ENCODE measurements at regions not wholly inside any gene's neighbourhood (a gene's known extent, or its start where the extent isn't known, plus 50 kb on each side); places are given as distances from the start of the nearest gene placed in this dataset.

DNA sequence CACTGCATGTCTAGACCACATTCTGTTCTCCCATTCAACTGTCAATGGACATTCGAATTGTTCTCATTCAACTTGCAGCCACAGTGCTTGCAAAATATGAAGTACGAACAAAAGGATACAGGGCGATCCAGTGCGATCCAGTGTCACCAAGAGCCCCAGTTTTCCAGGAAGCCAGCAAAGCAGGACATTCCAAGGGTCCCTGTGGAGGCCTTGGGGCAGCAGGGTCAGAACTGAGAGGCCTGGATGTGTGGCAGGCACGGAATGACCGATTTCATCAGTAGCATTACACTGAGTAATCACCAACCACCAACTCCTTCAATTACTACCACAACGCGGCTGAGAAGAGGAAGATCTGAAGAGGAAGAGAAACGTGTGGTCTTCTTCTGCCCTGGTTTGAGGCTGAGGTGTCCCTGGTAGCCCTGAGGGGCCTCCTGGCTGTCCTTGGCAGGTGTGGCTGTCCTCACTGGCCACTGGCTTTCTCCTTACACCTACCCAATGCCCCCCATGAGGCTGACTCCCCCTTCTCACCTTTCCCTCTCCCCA, 172.7 kb upstream of the FHL2 start:
- no peak for TF ChIP-seq ZBTB7A (IDR thresholded peaks at IDR 0.05; ENCODE audit: low read depth)

DNA sequence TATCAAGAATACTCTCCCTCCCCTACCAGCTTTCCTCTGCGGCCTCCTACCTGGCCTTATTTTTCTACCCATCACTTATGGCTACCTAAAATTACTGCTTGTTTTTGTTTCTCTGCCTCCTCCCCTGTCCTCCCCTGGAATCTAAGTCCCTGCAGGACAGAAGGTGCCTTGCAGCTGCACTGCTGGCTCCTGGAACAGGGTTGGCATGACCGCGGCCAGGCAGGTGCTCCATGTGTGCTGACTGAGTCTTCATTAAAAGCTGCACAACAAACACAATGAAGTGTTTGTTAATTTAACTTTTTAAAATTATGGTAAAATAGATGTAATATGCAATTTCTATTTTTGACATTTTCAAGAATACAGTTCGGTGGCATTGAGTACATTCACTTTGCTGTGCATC, 171.9 kb upstream of the FHL2 start:
- TF ChIP-seq, protein P1, sequence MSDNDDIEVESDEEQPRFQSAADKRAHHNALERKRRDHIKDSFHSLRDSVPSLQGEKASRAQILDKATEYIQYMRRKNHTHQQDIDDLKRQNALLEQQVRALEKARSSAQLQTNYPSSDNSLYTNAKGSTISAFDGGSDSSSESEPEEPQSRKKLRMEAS (IDR thresholded peaks at IDR 0.05), result no peak
- TF ChIP-seq TAF1 (IDR thresholded peaks at IDR 0.05; ENCODE audit: low read depth), result no peak
- TF ChIP-seq, protein P2, sequence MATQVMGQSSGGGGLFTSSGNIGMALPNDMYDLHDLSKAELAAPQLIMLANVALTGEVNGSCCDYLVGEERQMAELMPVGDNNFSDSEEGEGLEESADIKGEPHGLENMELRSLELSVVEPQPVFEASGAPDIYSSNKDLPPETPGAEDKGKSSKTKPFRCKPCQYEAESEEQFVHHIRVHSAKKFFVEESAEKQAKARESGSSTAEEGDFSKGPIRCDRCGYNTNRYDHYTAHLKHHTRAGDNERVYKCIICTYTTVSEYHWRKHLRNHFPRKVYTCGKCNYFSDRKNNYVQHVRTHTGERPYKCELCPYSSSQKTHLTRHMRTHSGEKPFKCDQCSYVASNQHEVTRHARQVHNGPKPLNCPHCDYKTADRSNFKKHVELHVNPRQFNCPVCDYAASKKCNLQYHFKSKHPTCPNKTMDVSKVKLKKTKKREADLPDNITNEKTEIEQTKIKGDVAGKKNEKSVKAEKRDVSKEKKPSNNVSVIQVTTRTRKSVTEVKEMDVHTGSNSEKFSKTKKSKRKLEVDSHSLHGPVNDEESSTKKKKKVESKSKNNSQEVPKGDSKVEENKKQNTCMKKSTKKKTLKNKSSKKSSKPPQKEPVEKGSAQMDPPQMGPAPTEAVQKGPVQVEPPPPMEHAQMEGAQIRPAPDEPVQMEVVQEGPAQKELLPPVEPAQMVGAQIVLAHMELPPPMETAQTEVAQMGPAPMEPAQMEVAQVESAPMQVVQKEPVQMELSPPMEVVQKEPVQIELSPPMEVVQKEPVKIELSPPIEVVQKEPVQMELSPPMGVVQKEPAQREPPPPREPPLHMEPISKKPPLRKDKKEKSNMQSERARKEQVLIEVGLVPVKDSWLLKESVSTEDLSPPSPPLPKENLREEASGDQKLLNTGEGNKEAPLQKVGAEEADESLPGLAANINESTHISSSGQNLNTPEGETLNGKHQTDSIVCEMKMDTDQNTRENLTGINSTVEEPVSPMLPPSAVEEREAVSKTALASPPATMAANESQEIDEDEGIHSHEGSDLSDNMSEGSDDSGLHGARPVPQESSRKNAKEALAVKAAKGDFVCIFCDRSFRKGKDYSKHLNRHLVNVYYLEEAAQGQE (IDR thresholded peaks at IDR 0.05; ENCODE audit: low read depth), result no peak
- no peak for TF ChIP-seq CEBPB (IDR thresholded peaks at IDR 0.05)
- TF ChIP-seq TEAD4 (IDR thresholded peaks at IDR 0.05), result no peak
- no peak for TF ChIP-seq YY1 (IDR thresholded peaks at IDR 0.05; ENCODE audit: low read depth)
- TF ChIP-seq, protein P3, sequence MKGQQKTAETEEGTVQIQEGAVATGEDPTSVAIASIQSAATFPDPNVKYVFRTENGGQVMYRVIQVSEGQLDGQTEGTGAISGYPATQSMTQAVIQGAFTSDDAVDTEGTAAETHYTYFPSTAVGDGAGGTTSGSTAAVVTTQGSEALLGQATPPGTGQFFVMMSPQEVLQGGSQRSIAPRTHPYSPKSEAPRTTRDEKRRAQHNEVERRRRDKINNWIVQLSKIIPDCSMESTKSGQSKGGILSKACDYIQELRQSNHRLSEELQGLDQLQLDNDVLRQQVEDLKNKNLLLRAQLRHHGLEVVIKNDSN (IDR thresholded peaks at IDR 0.05), result no peak
- no peak for TF ChIP-seq FOXM1 (IDR thresholded peaks at IDR 0.05; ENCODE audit: borderline replicate concordance, low read depth)
- no peak for TF ChIP-seq EP300 (IDR thresholded peaks at IDR 0.05; ENCODE audit: borderline replicate concordance)
- no peak for TF ChIP-seq ZBTB7A (IDR thresholded peaks at IDR 0.05; ENCODE audit: low read depth)
- no peak for TF ChIP-seq EGR1 (IDR thresholded peaks at IDR 0.05)
- no peak for TF ChIP-seq NFIC (IDR thresholded peaks at IDR 0.05)
- no peak for TF ChIP-seq RAD21 (IDR thresholded peaks at IDR 0.05; ENCODE audit: low read depth)
- no peak for TF ChIP-seq TCF12 (IDR thresholded peaks at IDR 0.05; ENCODE audit: low read depth)

DNA sequence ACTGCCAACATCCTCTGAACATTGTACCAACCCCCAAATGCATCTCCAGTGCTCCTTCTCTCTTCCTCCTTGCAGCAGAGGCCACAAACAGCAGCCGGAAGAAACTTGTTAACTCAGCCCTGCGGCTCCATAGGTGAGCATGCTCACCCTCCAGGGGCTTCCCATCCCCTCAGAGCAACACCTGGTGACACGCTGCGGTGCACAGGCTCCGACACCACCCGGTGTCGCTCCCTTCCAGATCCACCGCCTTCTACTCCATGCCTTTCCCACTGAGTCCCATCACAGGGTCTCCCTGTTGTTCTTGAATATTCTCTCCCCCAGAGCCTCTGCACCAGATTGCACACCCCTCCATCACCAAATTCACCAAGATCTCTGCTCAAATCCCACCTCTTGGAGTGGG, 171.5 kb upstream of the FHL2 start:
- no peak for TF ChIP-seq TCF12 (IDR thresholded peaks at IDR 0.05; ENCODE audit: low read depth)
- no peak for TF ChIP-seq TEAD4 (IDR thresholded peaks at IDR 0.05)
- no peak for TF ChIP-seq RAD21 (IDR thresholded peaks at IDR 0.05; ENCODE audit: low read depth)

- TF ChIP-seq NFIC (IDR thresholded peaks at IDR 0.05), result no peak
Observed at GRCh38 chr2:105569606-105570005, 170.8 kb upstream of the FHL2 start.

DNA sequence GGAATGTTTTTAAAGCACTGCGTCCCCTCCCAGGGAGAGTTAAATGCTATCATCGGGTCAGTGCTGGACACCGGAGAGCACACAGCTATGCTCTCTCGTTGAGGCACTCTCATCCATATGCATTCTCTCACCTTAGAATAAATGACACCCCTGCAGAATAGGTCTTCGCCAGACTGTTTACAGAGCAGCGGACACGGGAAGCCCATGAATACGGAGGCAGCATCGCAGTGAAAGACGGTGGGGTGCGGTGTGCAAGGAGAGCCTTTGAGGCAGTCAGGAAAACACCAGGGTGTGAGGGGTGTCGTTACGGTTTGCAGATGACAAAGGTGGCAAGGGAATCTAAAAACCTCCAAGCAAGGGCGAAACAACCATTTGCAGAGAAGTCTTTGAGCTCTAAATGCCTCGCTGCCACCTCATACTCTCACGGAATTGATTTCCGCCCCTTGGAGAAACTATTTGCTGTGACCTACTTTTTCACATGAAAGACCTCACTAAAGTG, 169.2 kb upstream of the FHL2 start:
- TF ChIP-seq CEBPB (IDR thresholded peaks at IDR 0.05) (no peak), TAF1 (IDR thresholded peaks at IDR 0.05; ENCODE audit: low read depth) (no peak), EP300 (IDR thresholded peaks at IDR 0.05; ENCODE audit: borderline replicate concordance) (no peak), TEAD4 (IDR thresholded peaks at IDR 0.05) (no peak), RAD21 (IDR thresholded peaks at IDR 0.05; ENCODE audit: low read depth) (no peak), TCF12 (IDR thresholded peaks at IDR 0.05; ENCODE audit: low read depth) (no peak), NFIC (IDR thresholded peaks at IDR 0.05) (no peak), YY1 (IDR thresholded peaks at IDR 0.05; ENCODE audit: low read depth) (no peak), ZBTB7A (IDR thresholded peaks at IDR 0.05; ENCODE audit: low read depth) (no peak)
- TF ChIP-seq, protein P2 (IDR thresholded peaks at IDR 0.05; ENCODE audit: low read depth), result no peak
- TF ChIP-seq, protein P1 (IDR thresholded peaks at IDR 0.05), result no peak
- TF ChIP-seq, protein P3 (IDR thresholded peaks at IDR 0.05), result no peak

GRCh38 chr2:105563000-105563719, 164.3 kb upstream of the FHL2 start:
- TF ChIP-seq NFIC (IDR thresholded peaks at IDR 0.05) (no peak), TAF1 (IDR thresholded peaks at IDR 0.05; ENCODE audit: low read depth) (no peak), ZBTB7A (IDR thresholded peaks at IDR 0.05; ENCODE audit: low read depth) (no peak), FOXM1 (IDR thresholded peaks at IDR 0.05; ENCODE audit: borderline replicate concordance, low read depth) (no peak), EGR1 (IDR thresholded peaks at IDR 0.05) (no peak), CREB1 (IDR thresholded peaks at IDR 0.05; ENCODE audit: low read depth) (no peak), EP300 (IDR thresholded peaks at IDR 0.05; ENCODE audit: borderline replicate concordance) (no peak)
- TF ChIP-seq, protein P2 (IDR thresholded peaks at IDR 0.05; ENCODE audit: low read depth), result no peak
- TF ChIP-seq, protein P1 (IDR thresholded peaks at IDR 0.05), result no peak
- TF ChIP-seq, protein P3 (IDR thresholded peaks at IDR 0.05), result no peak
